Lower lobe of right lung (tissue), 2 donors: ENCODE measurements at regions not wholly inside any gene's neighbourhood (a gene's known extent, or its start where the extent isn't known, plus 50 kb on each side); places are given as distances from the start of the nearest gene placed in this dataset.

Source experiments
- ATAC-seq, 2 donors: fragments of 200-7000 bp; cut with Tn5 transposase; one replicate each; pipeline ENCODE4 v1.9.1; 2020 to 2022; ENCODE audit warnings: mild to moderate bottlenecking in 2 of 2, moderate library complexity in 2 of 2
- DNase-seq: peaks from one replicate; pipeline ENCODE4 v3.0.0-alpha.2; 2020
- H3K27ac ChIP-seq: fragments of 200-600 bp; one replicate; pipeline ENCODE4 v1.8.0; 2022
- H3K27me3 ChIP-seq: fragments of 200-600 bp; one replicate; pipeline ENCODE4 v1.8.0; 2022; ENCODE audit warnings: low read depth
- H3K36me3 ChIP-seq: fragments of 200-600 bp; one replicate; pipeline ENCODE4 v1.8.0; 2022; ENCODE audit warnings: mild to moderate bottlenecking
- H3K4me1 ChIP-seq: fragments of 200-600 bp; one replicate; pipeline ENCODE4 v1.8.0; 2022
- H3K4me3 ChIP-seq: fragments of 200-600 bp; one replicate; pipeline ENCODE4 v1.8.0; 2022; ENCODE audit warnings: mild to moderate bottlenecking
- H3K9me3 ChIP-seq: fragments of 200-600 bp; one replicate; pipeline ENCODE4 v1.8.0; 2022
- intact Hi-C: fragments of 100-400 bp; cut with DNase I; formaldehyde crosslinking; loops from one replicate; pipeline ENCODE4 v1.11.0; 2022
- TF ChIP-seq, protein P1 (sequence below): fragments of 200-600 bp; IDR thresholded peaks from one replicate; pipeline ENCODE4 v1.8.0; 2022; ENCODE audit warnings: antibody characterized with exemption, mild to moderate bottlenecking
- donor health status: DM: no; HTN: yes; CAD: no; lungs with severe emphysema.

DNA sequence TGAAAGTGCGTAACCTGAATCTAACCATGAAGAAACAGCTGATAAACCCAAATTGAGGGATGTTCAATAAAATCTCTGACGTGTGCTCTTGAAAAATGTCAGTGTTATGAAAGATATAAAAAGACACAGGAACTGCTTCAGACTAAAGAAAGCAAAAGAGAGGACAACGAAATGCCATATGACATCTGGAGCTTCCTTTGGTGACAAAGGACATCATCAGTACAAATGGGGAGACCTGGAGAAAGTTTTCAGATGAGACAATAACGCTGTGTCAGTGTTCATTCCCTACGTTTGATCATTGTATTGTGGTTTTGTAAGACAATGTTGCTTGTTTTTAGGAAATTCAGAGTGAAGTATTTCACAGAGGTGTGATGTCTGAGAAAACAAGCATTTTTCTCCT is 125.9 kb upstream of the MAP1LC3B2 start:
- intact Hi-C loops = no loop called here
- no peaks in the 10 kb centered on the region for H3K36me3 ChIP-seq

GRCh38 chr12:116434155-116435011 is 124.8 kb upstream of the MAP1LC3B2 start:
- Histone ChIP-seq H3K36me3 (no peaks in the 10 kb centered on the region), H3K4me3 (peak overlapping the region; percentile 12), H3K27me3 (no peaks in the 10 kb centered on the region), H3K9me3 (no peaks in the 10 kb centered on the region), H3K27ac (peak overlapping the region; percentile 19), H3K4me1 (peaks cover 21% of the 10 kb centered on the region)
- ATAC-seq = peak; percentile 91 to 95
- TF ChIP-seq, protein P1, sequence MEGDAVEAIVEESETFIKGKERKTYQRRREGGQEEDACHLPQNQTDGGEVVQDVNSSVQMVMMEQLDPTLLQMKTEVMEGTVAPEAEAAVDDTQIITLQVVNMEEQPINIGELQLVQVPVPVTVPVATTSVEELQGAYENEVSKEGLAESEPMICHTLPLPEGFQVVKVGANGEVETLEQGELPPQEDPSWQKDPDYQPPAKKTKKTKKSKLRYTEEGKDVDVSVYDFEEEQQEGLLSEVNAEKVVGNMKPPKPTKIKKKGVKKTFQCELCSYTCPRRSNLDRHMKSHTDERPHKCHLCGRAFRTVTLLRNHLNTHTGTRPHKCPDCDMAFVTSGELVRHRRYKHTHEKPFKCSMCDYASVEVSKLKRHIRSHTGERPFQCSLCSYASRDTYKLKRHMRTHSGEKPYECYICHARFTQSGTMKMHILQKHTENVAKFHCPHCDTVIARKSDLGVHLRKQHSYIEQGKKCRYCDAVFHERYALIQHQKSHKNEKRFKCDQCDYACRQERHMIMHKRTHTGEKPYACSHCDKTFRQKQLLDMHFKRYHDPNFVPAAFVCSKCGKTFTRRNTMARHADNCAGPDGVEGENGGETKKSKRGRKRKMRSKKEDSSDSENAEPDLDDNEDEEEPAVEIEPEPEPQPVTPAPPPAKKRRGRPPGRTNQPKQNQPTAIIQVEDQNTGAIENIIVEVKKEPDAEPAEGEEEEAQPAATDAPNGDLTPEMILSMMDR = no peak
- peak; percentile 87 for DNase-seq
- intact Hi-C loops = no loop called here

More for the DNA sequence above, 125.9 kb upstream of the MAP1LC3B2 start:
- ATAC-seq = no peak
- no peak overlapping the region for H3K4me3 ChIP-seq
- H3K4me1 ChIP-seq = peaks cover 21% of the 10 kb centered on the region
- TF ChIP-seq, protein P1 = no peak
- no peak overlapping the region for H3K27ac ChIP-seq
- H3K27me3 ChIP-seq = no peaks in the 10 kb centered on the region
- H3K9me3 ChIP-seq = no peaks in the 10 kb centered on the region
- DNase-seq = no peak

DNA sequence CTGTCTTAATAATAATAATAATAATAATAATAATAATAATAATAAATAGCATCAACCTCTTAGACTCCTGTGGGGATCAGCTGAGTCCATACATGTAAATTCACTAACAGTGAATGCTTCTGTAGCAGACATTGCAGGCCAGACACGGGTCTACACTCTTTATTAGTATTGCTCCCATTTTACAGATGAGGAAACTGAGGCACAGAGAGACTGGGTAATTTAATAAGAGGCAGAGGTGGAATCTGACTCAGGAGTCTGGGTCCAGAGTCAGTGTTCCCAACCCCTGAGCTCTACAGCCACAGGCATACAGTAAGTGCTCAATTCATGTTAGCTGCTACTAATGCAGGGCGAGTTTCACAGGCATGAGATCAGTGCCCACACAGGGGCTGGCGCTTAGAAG is 123.2 kb upstream of the MAP1LC3B2 start:
- Histone ChIP-seq H3K9me3 (no peaks in the 10 kb centered on the region), H3K4me3 (no peak overlapping the region), H3K27me3 (no peaks in the 10 kb centered on the region), H3K36me3 (no peaks in the 10 kb centered on the region), H3K4me1 (peaks cover 21% of the 10 kb centered on the region), H3K27ac (no peak overlapping the region)
- intact Hi-C loops = no loop called here
- TF ChIP-seq, protein P1 = no peak
- no peak for DNase-seq
- ATAC-seq = no peak

DNA sequence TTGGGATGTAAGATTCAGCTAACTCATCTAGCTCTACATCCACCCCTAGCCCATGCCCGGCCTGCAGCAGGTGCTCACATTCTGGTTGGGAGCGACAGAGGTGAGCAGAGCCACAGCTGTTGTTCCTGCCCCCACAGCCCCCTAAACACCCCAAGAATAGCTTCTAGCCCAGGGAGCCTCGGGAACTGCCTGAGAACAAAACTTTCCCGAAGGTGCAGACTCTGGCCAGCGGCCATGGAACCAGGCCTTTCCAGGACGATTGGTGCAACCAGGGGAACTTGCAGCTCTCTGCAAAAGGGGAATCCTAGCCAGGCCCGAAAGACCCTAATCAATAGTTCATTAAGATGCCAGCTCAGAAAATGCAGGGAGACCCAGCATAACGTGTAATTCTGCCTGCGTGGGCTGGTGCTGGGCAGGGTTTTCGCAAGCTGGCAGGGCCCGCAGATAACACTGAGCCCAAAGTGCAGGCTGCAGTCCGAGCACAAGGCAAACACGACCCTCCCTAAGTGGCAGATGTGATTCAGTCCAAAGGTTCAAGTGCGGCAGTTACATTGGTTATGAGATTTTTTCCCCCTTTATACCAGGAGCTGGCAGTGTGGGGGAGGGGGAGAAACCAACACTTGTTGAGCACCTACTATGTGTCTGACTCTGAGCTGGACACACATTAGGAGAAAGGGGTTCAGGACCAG is 122.5 kb upstream of the MAP1LC3B2 start:
- H3K27ac ChIP-seq = no peak overlapping the region

GRCh38 chr12:116441292-116441691 is 117.9 kb upstream of the MAP1LC3B2 start:
- no peak overlapping the region for H3K4me3 ChIP-seq
- DNase-seq (peak; percentile 63), ATAC-seq (peak; percentile 32 to 51)
- TF ChIP-seq, protein P1 = no peak
- H3K36me3 ChIP-seq = no peaks in the 10 kb centered on the region
- H3K27me3 ChIP-seq = no peaks in the 10 kb centered on the region
- H3K9me3 ChIP-seq = no peaks in the 10 kb centered on the region
- no peak overlapping the region for H3K27ac ChIP-seq
- intact Hi-C loops = no loop called here
- H3K4me1 ChIP-seq = no peaks in the 10 kb centered on the region

More for the DNA sequence above, 122.5 kb upstream of the MAP1LC3B2 start:
- Histone ChIP-seq H3K4me3 (no peak overlapping the region), H3K27me3 (no peaks in the 10 kb centered on the region), H3K4me1 (peaks cover 21% of the 10 kb centered on the region), H3K9me3 (no peaks in the 10 kb centered on the region), H3K36me3 (no peaks in the 10 kb centered on the region)
- intact Hi-C loops = no loop called here
- TF ChIP-seq, protein P1 = no peak
- DNase-seq (no peak), ATAC-seq (no peak)
